ENCODE measurements at regions not wholly inside any gene's neighbourhood (a gene's known extent, or its start where the extent isn't known, plus 50 kb on each side); places are given as distances from the start of the nearest gene placed in this dataset.
"Not testable (repeated sequence)": the region's sequence is repeated elsewhere in the genome, so short reads cannot be mapped to it uniquely, and the experiment has no call there.

- H3K27me3 Mint-ChIP-seq (ENCODE audit: low read depth); H3K4me3 Mint-ChIP-seq; DNase-seq (ENCODE audit: low spot score); H3K27ac Mint-ChIP-seq; H3K36me3 Mint-ChIP-seq (ENCODE audit: low read depth); H3K4me1 Mint-ChIP-seq (ENCODE audit: low read depth): not testable (repeated sequence)
- H3K9me3 Mint-ChIP-seq = peaks cover 44% of the 10 kb centered on the region
Observed at GRCh38 chr13:54829391-54830068, 1800.9 kb downstream of the OLFM4 start.

GRCh38 chr13:54836273-54836672, 1807.7 kb downstream of the OLFM4 start:
- Mint-ChIP-seq H3K9me3 (peaks cover 27% of the 10 kb centered on the region), H3K4me1 (ENCODE audit: low read depth) (no peaks in the 10 kb centered on the region), H3K4me3 (no peak overlapping the region), H3K27me3 (ENCODE audit: low read depth) (no peaks in the 10 kb centered on the region), H3K36me3 (ENCODE audit: low read depth) (no peaks in the 10 kb centered on the region), H3K27ac (no peak overlapping the region)
- DNase-seq (ENCODE audit: low spot score) = no peak

- no peak for DNase-seq (ENCODE audit: low spot score)
- Mint-ChIP-seq H3K27ac (no peak overlapping the region), H3K9me3 (peaks cover 24% of the 10 kb centered on the region), H3K4me3 (no peak overlapping the region), H3K4me1 (ENCODE audit: low read depth) (no peaks in the 10 kb centered on the region), H3K36me3 (ENCODE audit: low read depth) (no peaks in the 10 kb centered on the region), H3K27me3 (ENCODE audit: low read depth) (no peaks in the 10 kb centered on the region)
Observed at GRCh38 chr13:54841682-54842081, 1813.1 kb downstream of the OLFM4 start.

GRCh38 chr13:54845351-54845965, 1816.8 kb downstream of the OLFM4 start:
- no peaks in the 10 kb centered on the region for H3K4me1 Mint-ChIP-seq (ENCODE audit: low read depth)
- no peaks in the 10 kb centered on the region for H3K36me3 Mint-ChIP-seq (ENCODE audit: low read depth)
- no peak for DNase-seq (ENCODE audit: low spot score)
- H3K4me3 Mint-ChIP-seq = no peak overlapping the region
- H3K9me3 Mint-ChIP-seq = peaks cover 28% of the 10 kb centered on the region
- no peaks in the 10 kb centered on the region for H3K27me3 Mint-ChIP-seq (ENCODE audit: low read depth)
- H3K27ac Mint-ChIP-seq = no peak overlapping the region

GRCh38 chr13:54852831-54853230, 1824.2 kb downstream of the OLFM4 start:
- Mint-ChIP-seq H3K9me3 (peaks cover 29% of the 10 kb centered on the region), H3K27me3 (ENCODE audit: low read depth) (no peaks in the 10 kb centered on the region), H3K27ac (no peak overlapping the region), H3K36me3 (ENCODE audit: low read depth) (no peaks in the 10 kb centered on the region), H3K4me1 (ENCODE audit: low read depth) (no peaks in the 10 kb centered on the region), H3K4me3 (no peak overlapping the region)
- DNase-seq (ENCODE audit: low spot score) = no peak

- H3K9me3 Mint-ChIP-seq = peaks cover 29% of the 10 kb centered on the region
- no peak for DNase-seq (ENCODE audit: low spot score)
- H3K4me3 Mint-ChIP-seq = no peak overlapping the region
- no peaks in the 10 kb centered on the region for H3K27me3 Mint-ChIP-seq (ENCODE audit: low read depth)
- no peaks in the 10 kb centered on the region for H3K4me1 Mint-ChIP-seq (ENCODE audit: low read depth)
- no peaks in the 10 kb centered on the region for H3K36me3 Mint-ChIP-seq (ENCODE audit: low read depth)
- H3K27ac Mint-ChIP-seq = no peak overlapping the region
Observed at GRCh38 chr13:54859827-54860226, 1831.2 kb downstream of the OLFM4 start.

GRCh38 chr13:54875111-54875510, 1846.5 kb downstream of the OLFM4 start:
- H3K9me3 Mint-ChIP-seq = peaks cover 34% of the 10 kb centered on the region
- H3K4me3 Mint-ChIP-seq = no peak overlapping the region
- no peaks in the 10 kb centered on the region for H3K36me3 Mint-ChIP-seq (ENCODE audit: low read depth)
- DNase-seq (ENCODE audit: low spot score) = no peak
- no peak overlapping the region for H3K27ac Mint-ChIP-seq
- H3K27me3 Mint-ChIP-seq (ENCODE audit: low read depth) = no peaks in the 10 kb centered on the region
- no peaks in the 10 kb centered on the region for H3K4me1 Mint-ChIP-seq (ENCODE audit: low read depth)

GRCh38 chr13:54879036-54879435, 1850.4 kb downstream of the OLFM4 start:
- H3K4me1 Mint-ChIP-seq (ENCODE audit: low read depth) = no peaks in the 10 kb centered on the region
- H3K4me3 Mint-ChIP-seq = no peak overlapping the region
- no peaks in the 10 kb centered on the region for H3K36me3 Mint-ChIP-seq (ENCODE audit: low read depth)
- H3K27ac Mint-ChIP-seq = no peak overlapping the region
- H3K27me3 Mint-ChIP-seq (ENCODE audit: low read depth) = no peaks in the 10 kb centered on the region
- peaks cover 27% of the 10 kb centered on the region for H3K9me3 Mint-ChIP-seq
- no peak for DNase-seq (ENCODE audit: low spot score)

GRCh38 chr13:54884682-54885081, 1856.1 kb downstream of the OLFM4 start:
- no peak for DNase-seq (ENCODE audit: low spot score)
- H3K4me1 Mint-ChIP-seq (ENCODE audit: low read depth) = no peaks in the 10 kb centered on the region
- no peaks in the 10 kb centered on the region for H3K27me3 Mint-ChIP-seq (ENCODE audit: low read depth)
- no peaks in the 10 kb centered on the region for H3K36me3 Mint-ChIP-seq (ENCODE audit: low read depth)
- no peak overlapping the region for H3K4me3 Mint-ChIP-seq
- no peak overlapping the region for H3K27ac Mint-ChIP-seq
- H3K9me3 Mint-ChIP-seq = peaks cover 42% of the 10 kb centered on the region

- DNase-seq (ENCODE audit: low spot score) = no peak
- no peaks in the 10 kb centered on the region for H3K4me1 Mint-ChIP-seq (ENCODE audit: low read depth)
- H3K4me3 Mint-ChIP-seq = no peak overlapping the region
- no peaks in the 10 kb centered on the region for H3K27me3 Mint-ChIP-seq (ENCODE audit: low read depth)
- H3K9me3 Mint-ChIP-seq = peaks cover 44% of the 10 kb centered on the region
- no peak overlapping the region for H3K27ac Mint-ChIP-seq
- no peaks in the 10 kb centered on the region for H3K36me3 Mint-ChIP-seq (ENCODE audit: low read depth)
Observed at GRCh38 chr13:54890976-54891375, 1862.4 kb downstream of the OLFM4 start.

GRCh38 chr13:54901316-54901715, 1872.7 kb downstream of the OLFM4 start:
- H3K9me3 Mint-ChIP-seq = peaks cover 35% of the 10 kb centered on the region
- no peak for DNase-seq (ENCODE audit: low spot score)
- H3K4me3 Mint-ChIP-seq = no peak overlapping the region
- H3K4me1 Mint-ChIP-seq (ENCODE audit: low read depth) = no peaks in the 10 kb centered on the region
- H3K36me3 Mint-ChIP-seq (ENCODE audit: low read depth) = no peaks in the 10 kb centered on the region
- H3K27ac Mint-ChIP-seq = no peak overlapping the region
- H3K27me3 Mint-ChIP-seq (ENCODE audit: low read depth) = no peaks in the 10 kb centered on the region

GRCh38 chr13:54912367-54912766, 1883.8 kb downstream of the OLFM4 start:
- H3K36me3 Mint-ChIP-seq (ENCODE audit: low read depth) = no peaks in the 10 kb centered on the region
- H3K27me3 Mint-ChIP-seq (ENCODE audit: low read depth) = no peaks in the 10 kb centered on the region
- peaks cover 41% of the 10 kb centered on the region for H3K9me3 Mint-ChIP-seq
- H3K4me1 Mint-ChIP-seq (ENCODE audit: low read depth) = no peaks in the 10 kb centered on the region
- no peak overlapping the region for H3K4me3 Mint-ChIP-seq
- H3K27ac Mint-ChIP-seq = no peak overlapping the region
- no peak for DNase-seq (ENCODE audit: low spot score)

- Mint-ChIP-seq H3K27ac (no peak overlapping the region), H3K36me3 (ENCODE audit: low read depth) (no peaks in the 10 kb centered on the region), H3K4me3 (no peak overlapping the region), H3K27me3 (ENCODE audit: low read depth) (no peaks in the 10 kb centered on the region), H3K9me3 (peaks cover 41% of the 10 kb centered on the region), H3K4me1 (ENCODE audit: low read depth) (no peaks in the 10 kb centered on the region)
- no peak for DNase-seq (ENCODE audit: low spot score)
Observed at GRCh38 chr13:54913668-54914067, 1885.1 kb downstream of the OLFM4 start.

- no peaks in the 10 kb centered on the region for H3K4me1 Mint-ChIP-seq (ENCODE audit: low read depth)
- no peaks in the 10 kb centered on the region for H3K36me3 Mint-ChIP-seq (ENCODE audit: low read depth)
- no peak overlapping the region for H3K4me3 Mint-ChIP-seq
Observed at GRCh38 chr13:54927538-54927937, 1898.9 kb downstream of the OLFM4 start.

GRCh38 chr13:54928071-54928470, 1899.5 kb downstream of the OLFM4 start:
- Mint-ChIP-seq H3K4me3 (no peak overlapping the region), H3K4me1 (ENCODE audit: low read depth) (no peaks in the 10 kb centered on the region), H3K9me3 (peaks cover 43% of the 10 kb centered on the region), H3K36me3 (ENCODE audit: low read depth) (no peaks in the 10 kb centered on the region), H3K27ac (no peak overlapping the region), H3K27me3 (ENCODE audit: low read depth) (no peaks in the 10 kb centered on the region)
- DNase-seq (ENCODE audit: low spot score) = no peak

More at GRCh38 chr13:54927538-54927937, 1898.9 kb downstream of the OLFM4 start:
- no peak overlapping the region for H3K27ac Mint-ChIP-seq
- no peak for DNase-seq (ENCODE audit: low spot score)
- H3K9me3 Mint-ChIP-seq = peaks cover 43% of the 10 kb centered on the region
- no peaks in the 10 kb centered on the region for H3K27me3 Mint-ChIP-seq (ENCODE audit: low read depth)

All from T-helper 2 cell treated with Interferon-gamma antibody and Interleukin-4, amounts not matched to agents 5 μg/mL and 100 μg/mL, for 36 hours (primary cell).